HL-60 (cell line): ENCODE measurements at regions not wholly inside any gene's neighbourhood (a gene's known extent, or its start where the extent isn't known, plus 50 kb on each side); places are given as distances from the start of the nearest gene placed in this dataset.

Experiments used
- DNase-seq, 2 experiments: peaks; one replicate each; pipeline ENCODE4 v3.0.0-alpha.2; 2010 to 2020; ENCODE audit warnings: low read depth in 1 of 2, low spot score in 1 of 2
- H3K27ac ChIP-seq: fragments of 250-450 bp; sonication (Bioruptor Pico); replicated peaks from 2 replicates; pipeline ENCODE4 v1.5.1; 2020; ENCODE audit warnings: mild to moderate bottlenecking, moderate library complexity
- H3K27me3 ChIP-seq: fragments of 250-450 bp; sonication (Bioruptor Pico); 2 replicates; pipeline ENCODE4 v1.5.1; 2021; ENCODE audit warnings: mild to moderate bottlenecking, moderate library complexity; ENCODE audit not compliant: insufficient read depth, poor library complexity, severe bottlenecking
- H3K4me3 ChIP-seq: replicated peaks from 2 replicates; pipeline ENCODE4 v1.5.1; 2011; ENCODE audit warnings: mild to moderate bottlenecking, control low read depth, low read length; ENCODE audit not compliant: insufficient read depth
- GABPA ChIP-seq: IDR thresholded peaks from 2 replicates; pipeline ENCODE4 v1.6.1; 2012; ENCODE audit warnings: low read depth
- POLR2AphosphoS5 ChIP-seq: IDR thresholded peaks from 2 replicates; pipeline ENCODE4 v1.6.1; 2012; ENCODE audit warnings: low read depth
- REST ChIP-seq: IDR thresholded peaks from 2 replicates; pipeline ENCODE4 v1.6.1; 2012; ENCODE audit warnings: low read depth; ENCODE audit not compliant: insufficient replicate concordance
- SPI1 ChIP-seq: IDR thresholded peaks from 2 replicates; pipeline ENCODE4 v1.6.1; 2012; ENCODE audit warnings: low read depth, mild to moderate bottlenecking, borderline replicate concordance
- TF ChIP-seq, protein P1 (sequence below): IDR thresholded peaks from one replicate; pipeline ENCODE4 v1.5.1; 2011; ENCODE audit warnings: low read length, control low read depth, inconsistent platforms; ENCODE audit not compliant: insufficient read depth

DNA sequence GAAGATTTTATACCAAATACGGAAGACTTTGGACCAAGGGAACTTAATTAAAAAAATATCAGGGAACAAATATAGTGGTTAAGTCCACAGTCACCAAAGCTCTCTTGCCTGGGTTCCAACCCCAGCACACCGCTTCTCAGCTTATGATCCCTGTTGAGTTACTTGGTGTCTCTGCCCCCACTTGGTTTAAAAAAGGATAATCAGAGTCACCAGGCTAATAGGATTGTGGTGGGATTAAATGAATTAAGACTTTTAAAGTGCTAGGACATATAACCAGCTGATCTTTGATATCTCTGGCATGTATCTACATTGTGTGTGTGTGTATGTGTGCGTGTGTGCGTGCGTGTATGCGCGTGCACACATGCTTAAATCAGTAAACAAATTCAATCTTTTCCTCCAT, 474.7 kb upstream of the DAB1 start:
- no peak for DNase-seq
- TF ChIP-seq POLR2AphosphoS5: no peak
- no peak for TF ChIP-seq GABPA
- TF ChIP-seq, protein P1, sequence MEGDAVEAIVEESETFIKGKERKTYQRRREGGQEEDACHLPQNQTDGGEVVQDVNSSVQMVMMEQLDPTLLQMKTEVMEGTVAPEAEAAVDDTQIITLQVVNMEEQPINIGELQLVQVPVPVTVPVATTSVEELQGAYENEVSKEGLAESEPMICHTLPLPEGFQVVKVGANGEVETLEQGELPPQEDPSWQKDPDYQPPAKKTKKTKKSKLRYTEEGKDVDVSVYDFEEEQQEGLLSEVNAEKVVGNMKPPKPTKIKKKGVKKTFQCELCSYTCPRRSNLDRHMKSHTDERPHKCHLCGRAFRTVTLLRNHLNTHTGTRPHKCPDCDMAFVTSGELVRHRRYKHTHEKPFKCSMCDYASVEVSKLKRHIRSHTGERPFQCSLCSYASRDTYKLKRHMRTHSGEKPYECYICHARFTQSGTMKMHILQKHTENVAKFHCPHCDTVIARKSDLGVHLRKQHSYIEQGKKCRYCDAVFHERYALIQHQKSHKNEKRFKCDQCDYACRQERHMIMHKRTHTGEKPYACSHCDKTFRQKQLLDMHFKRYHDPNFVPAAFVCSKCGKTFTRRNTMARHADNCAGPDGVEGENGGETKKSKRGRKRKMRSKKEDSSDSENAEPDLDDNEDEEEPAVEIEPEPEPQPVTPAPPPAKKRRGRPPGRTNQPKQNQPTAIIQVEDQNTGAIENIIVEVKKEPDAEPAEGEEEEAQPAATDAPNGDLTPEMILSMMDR: no peak
- TF ChIP-seq REST: no peak
- no peak for TF ChIP-seq SPI1
- Histone ChIP-seq H3K4me3 (no peak overlapping the region), H3K27me3 (peaks cover 4% of the 10 kb centered on the region), H3K27ac (no peak overlapping the region)

GRCh38 chr1:57897581-57897980, 473.7 kb upstream of the DAB1 start:
- Histone ChIP-seq H3K27ac (no peak overlapping the region), H3K4me3 (no peak overlapping the region), H3K27me3 (peaks cover 4% of the 10 kb centered on the region)
- TF ChIP-seq, protein P1: no peak
- TF ChIP-seq REST: no peak
- TF ChIP-seq GABPA: no peak
- TF ChIP-seq SPI1: no peak
- no peak for TF ChIP-seq POLR2AphosphoS5
- no peak for DNase-seq

GRCh38 chr1:57894315-57894714, 470.5 kb upstream of the DAB1 start:
- DNase-seq: peak in 1 of 2 experiments; percentile 5
- TF ChIP-seq GABPA (no peak), REST (no peak), SPI1 (peak; percentile 71), POLR2AphosphoS5 (no peak)
- TF ChIP-seq, protein P1: no peak
- H3K27me3 ChIP-seq: peaks cover 2% of the 10 kb centered on the region
- H3K4me3 ChIP-seq: no peak overlapping the region
- no peak overlapping the region for H3K27ac ChIP-seq
